H1 (cell line): ENCODE measurements at regions not wholly inside any gene's neighbourhood (a gene's known extent, or its start where the extent isn't known, plus 50 kb on each side); places are given as distances from the start of the nearest gene placed in this dataset.

Experiments used
- CEBPB ChIP-seq: IDR thresholded peaks from 2 replicates; pipeline ENCODE4 v1.6.1; 2012; ENCODE audit warnings: low read depth, low read length
- CHD1 ChIP-seq: IDR thresholded peaks from 2 replicates; pipeline ENCODE4 v1.6.1; 2012; ENCODE audit warnings: low read depth, low read length, improper control_type of control experiment
- CTCF ChIP-seq, 3 experiments: IDR thresholded peaks; 1 replicate in 2 of 3; 2 replicates in 1 of 3; pipeline versions ENCODE4 v1.5.1 to v1.6.1; 2011; ENCODE audit warnings: low read length in 3 of 3, mild to moderate bottlenecking in 3 of 3, inconsistent platforms in 2 of 3, low read depth in 1 of 3, moderate library complexity in 1 of 3; ENCODE audit not compliant: insufficient read depth in 1 of 3; ENCODE audit errors: control extremely low read depth in 1 of 3
- EZH2 ChIP-seq: fragments of 200-600 bp; sonication (generic); IDR thresholded peaks from 2 replicates; pipeline ENCODE4 v1.7.1; 2012; ENCODE audit warnings: low read depth, mild to moderate bottlenecking, moderate library complexity, low read length, inconsistent platforms; ENCODE audit not compliant: severe bottlenecking
- GABPA ChIP-seq: IDR thresholded peaks from 2 replicates; pipeline ENCODE4 v1.6.1; 2011; ENCODE audit warnings: mild to moderate bottlenecking, low read length, moderate library complexity, borderline replicate concordance; ENCODE audit not compliant: insufficient read depth
- JUND ChIP-seq: IDR thresholded peaks from 2 replicates; pipeline ENCODE4 v1.6.1; 2011; ENCODE audit warnings: mild to moderate bottlenecking, improper control_type of control experiment, low read length
- MAX ChIP-seq: IDR thresholded peaks from 2 replicates; pipeline ENCODE4 v1.6.1; 2012; ENCODE audit warnings: inconsistent platforms
- POLR2A ChIP-seq, 2 experiments: IDR thresholded peaks; 1 replicate in 1 of 2; 2 replicates in 1 of 2; pipeline ENCODE4 v1.6.1; 2011; ENCODE audit warnings: low read depth in 2 of 2, low read length in 2 of 2, mild to moderate bottlenecking in 2 of 2; ENCODE audit errors: control extremely low read depth in 1 of 2
- RNF2 ChIP-seq: fragments of 200-900, 300-1000 bp; sonication (generic); IDR thresholded peaks from 2 replicates; pipeline ENCODE4 v1.7.1; 2016; ENCODE audit warnings: borderline replicate concordance, low read depth, mild to moderate bottlenecking, antibody characterized with exemption, low read length; ENCODE audit not compliant: poor library complexity, severe bottlenecking; ENCODE audit errors: missing control alignments
- SP1 ChIP-seq: IDR thresholded peaks from 2 replicates; pipeline ENCODE4 v1.6.1; 2011; ENCODE audit warnings: low read depth, low read length
- SRF ChIP-seq: IDR thresholded peaks from 2 replicates; pipeline ENCODE4 v1.6.1; 2011; ENCODE audit warnings: mild to moderate bottlenecking, low read depth, low read length, moderate library complexity
- ZNF274 ChIP-seq: IDR thresholded peaks from 2 replicates; pipeline ENCODE4 v1.7.0; 2012; ENCODE audit warnings: low read length, borderline replicate concordance; ENCODE audit errors: extremely low read depth

- TF ChIP-seq CTCF (IDR thresholded peaks at IDR 0.05; ENCODE audit: control extremely low read depth in 1 of 3, insufficient read depth in 1 of 3, low read depth in 1 of 3, low read length in 3 of 3), result no peak
- TF ChIP-seq EZH2, result no peak
- no peak for TF ChIP-seq CHD1
- no peak for TF ChIP-seq ZNF274
- no peak for TF ChIP-seq SP1
- no peak for TF ChIP-seq CEBPB
- TF ChIP-seq RNF2, result no peak
- TF ChIP-seq GABPA, result no peak
- TF ChIP-seq POLR2A (IDR thresholded peaks at IDR 0.05; ENCODE audit: control extremely low read depth in 1 of 2, low read depth in 2 of 2, low read length in 2 of 2), result no peak
- TF ChIP-seq SRF, result no peak
- no peak for TF ChIP-seq JUND
- no peak for TF ChIP-seq MAX
These were observed 64.3 kb upstream of the RTN4 start for GRCh38 chr2:55114597-55114996.
